Loucy (cell line): ENCODE measurements at regions not wholly inside any gene's neighbourhood (a gene's known extent, or its start where the extent isn't known, plus 50 kb on each side); places are given as distances from the start of the nearest gene placed in this dataset.

Source experiments
- EZH2phosphoT487 ChIP-seq: fragments of 200-600 bp; IDR thresholded peaks from 2 replicates; pipeline ENCODE4 v1.6.1; 2018; ENCODE audit warnings: antibody characterized with exemption, mild to moderate bottlenecking, moderate library complexity, borderline replicate concordance
- TF ChIP-seq, protein P1 (sequence below): fragments of 200-600 bp; sonication (generic); conservative IDR thresholded peaks from 2 replicates; pipeline ENCODE4 v1.5.1; 2014; ENCODE audit warnings: mild to moderate bottlenecking, antibody characterized with exemption, low read length

- TF ChIP-seq, protein P1, sequence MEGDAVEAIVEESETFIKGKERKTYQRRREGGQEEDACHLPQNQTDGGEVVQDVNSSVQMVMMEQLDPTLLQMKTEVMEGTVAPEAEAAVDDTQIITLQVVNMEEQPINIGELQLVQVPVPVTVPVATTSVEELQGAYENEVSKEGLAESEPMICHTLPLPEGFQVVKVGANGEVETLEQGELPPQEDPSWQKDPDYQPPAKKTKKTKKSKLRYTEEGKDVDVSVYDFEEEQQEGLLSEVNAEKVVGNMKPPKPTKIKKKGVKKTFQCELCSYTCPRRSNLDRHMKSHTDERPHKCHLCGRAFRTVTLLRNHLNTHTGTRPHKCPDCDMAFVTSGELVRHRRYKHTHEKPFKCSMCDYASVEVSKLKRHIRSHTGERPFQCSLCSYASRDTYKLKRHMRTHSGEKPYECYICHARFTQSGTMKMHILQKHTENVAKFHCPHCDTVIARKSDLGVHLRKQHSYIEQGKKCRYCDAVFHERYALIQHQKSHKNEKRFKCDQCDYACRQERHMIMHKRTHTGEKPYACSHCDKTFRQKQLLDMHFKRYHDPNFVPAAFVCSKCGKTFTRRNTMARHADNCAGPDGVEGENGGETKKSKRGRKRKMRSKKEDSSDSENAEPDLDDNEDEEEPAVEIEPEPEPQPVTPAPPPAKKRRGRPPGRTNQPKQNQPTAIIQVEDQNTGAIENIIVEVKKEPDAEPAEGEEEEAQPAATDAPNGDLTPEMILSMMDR: no peak
- TF ChIP-seq EZH2phosphoT487: no peak
Observed at GRCh38 chr3:127040216-127040615, 57.3 kb downstream of the PLXNA1 start.
